Embryonic facial prominence (tissue), 1 donor: ENCODE measurements at regions not wholly inside any gene's neighbourhood (a gene's known extent, or its start where the extent isn't known, plus 50 kb on each side); places are given as distances from the start of the nearest gene placed in this dataset.
A peak's percentile ranks its signal among the peaks of the same experiment; 100 is the strongest.

ENCODE experiments used
- DNase-seq: peaks from one replicate; pipeline ENCODE4 v3.0.0-alpha.2; 2016; ENCODE audit errors: extremely low spot score

DNA sequence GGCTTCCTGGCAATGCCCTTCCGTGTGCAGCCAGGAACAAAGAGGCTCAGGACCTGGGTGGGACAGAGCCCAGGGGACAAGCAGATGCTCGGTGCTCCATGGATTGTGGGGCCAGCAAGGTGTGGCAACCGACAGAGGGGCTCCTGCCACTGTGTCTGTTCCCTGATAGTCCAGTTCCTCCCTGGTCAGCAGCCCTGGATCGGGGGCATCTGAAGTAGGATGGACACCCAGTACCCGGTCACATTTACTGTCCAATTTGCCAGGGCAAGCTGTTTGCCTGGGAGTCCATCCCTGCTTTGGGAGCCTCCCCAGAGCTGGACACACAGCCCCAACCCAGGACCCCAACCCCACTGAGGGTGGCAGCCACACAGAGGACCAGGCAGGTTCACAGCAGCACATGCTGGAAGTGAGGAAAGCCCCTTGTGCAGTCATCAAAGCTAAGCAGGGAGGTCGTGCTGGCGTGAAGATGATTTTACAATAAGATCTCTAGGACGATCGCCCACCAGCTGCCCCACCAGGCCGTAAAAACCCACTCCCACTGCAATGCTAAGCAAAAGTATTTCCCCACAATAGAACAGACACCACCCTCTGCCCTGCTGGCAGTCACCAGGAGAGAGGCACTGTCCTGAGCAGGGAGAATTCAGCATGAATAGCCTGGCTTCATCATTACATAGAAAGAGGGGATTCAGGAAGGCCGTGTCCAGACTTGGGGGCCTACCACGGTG is 141.7 kb downstream of the NDUFA10 start:
- no peak for DNase-seq

DNA sequence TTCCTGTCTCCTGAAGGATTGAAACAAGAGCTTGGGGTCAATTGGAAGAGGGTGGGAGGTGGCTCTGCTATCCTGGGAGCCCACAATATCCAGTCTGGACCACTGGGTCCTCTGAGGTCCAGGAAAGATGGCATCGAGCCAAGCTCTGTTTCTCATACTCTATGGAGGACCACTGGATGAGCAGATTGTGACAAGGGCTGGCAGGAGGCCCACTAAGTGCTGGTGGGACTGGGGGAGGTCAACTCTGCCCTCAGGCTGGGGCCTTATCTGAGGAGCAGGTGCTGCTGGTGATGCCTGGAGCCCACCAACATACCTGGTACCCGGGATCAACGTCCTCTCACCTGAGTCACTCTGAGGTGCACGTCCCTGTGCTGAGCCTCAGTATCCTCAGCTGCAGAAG is 142.4 kb downstream of the NDUFA10 start:
- DNase-seq, result no peak

DNA sequence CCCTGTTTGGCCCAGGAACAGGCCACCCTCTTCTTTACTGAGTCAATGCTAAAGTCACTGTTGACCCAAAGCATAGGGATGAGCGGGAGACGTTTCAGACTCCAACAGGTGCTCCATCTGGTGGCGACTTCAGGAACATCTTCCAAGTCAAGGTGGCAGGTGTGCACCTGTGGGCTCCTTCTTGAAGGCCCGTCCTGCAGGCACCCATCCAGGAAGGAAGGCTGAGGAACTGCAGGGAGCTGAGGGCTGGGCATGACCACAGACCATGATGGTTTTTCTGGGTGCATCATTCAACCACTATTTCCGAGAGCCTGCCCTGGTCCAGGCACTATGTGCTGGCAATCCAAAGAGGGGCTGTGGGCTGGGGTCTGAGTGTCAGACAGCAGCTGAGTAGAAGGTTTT is 142.8 kb downstream of the NDUFA10 start:
- DNase-seq, result peak; percentile 45

DNA sequence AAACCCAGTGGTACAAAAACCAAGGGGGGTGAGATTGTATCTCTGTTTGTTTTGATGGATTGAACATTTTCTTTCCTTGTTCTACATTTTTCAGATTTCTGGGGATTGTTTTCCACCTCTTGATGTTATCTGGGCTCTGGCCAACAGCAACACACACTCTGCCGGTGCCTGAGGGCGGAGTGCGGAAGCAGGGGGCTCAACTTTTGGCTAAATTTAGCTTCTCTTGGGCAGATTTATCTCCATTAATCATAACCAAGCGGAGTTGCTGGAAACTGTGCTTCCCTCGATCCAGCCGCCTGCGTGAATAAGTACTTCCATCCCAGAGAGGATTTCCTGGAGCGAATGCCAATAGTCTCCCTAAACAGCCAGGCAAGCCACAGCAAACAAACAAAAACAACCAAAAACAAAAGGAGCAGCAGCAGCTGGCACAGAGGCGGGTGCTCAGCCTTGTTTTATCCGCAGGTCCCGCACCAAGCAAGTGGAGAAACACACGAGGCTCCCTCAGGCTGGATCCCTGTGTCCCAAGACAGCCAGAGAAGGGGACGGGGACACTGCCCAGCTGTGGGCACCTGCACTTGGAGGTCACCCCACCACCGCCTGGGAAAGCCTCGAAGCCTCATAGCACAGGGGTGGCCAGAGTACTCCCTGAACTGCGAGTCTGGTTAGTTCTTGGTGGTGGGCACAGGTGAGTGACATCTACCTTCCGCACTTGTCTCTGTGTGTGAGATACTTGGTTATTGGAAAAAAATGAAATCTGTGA is 143.4 kb downstream of the NDUFA10 start:
- peak; percentile 63 for DNase-seq

DNA sequence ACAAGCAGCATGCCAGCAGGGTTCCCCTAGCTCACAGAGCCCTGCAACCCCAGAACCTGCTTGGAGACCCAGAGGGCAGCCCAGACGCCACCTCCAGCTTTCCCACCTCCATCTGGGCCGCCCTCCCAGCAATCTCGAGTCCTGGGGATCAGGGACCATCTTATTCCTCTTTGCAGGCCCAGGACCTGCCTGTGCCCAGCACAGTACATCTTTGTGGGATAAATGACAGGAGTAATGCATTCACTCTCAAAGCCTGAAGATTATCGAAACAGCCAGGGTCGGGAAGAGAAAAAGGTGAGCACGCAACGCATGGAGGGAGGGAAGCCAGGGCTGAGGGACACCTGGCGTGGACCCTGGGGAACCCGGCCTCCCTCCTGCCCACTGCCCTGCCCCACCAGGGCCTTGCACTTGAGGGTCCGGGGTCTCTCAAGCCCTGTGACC is 144.1 kb downstream of the NDUFA10 start:
- no peak for DNase-seq

DNA sequence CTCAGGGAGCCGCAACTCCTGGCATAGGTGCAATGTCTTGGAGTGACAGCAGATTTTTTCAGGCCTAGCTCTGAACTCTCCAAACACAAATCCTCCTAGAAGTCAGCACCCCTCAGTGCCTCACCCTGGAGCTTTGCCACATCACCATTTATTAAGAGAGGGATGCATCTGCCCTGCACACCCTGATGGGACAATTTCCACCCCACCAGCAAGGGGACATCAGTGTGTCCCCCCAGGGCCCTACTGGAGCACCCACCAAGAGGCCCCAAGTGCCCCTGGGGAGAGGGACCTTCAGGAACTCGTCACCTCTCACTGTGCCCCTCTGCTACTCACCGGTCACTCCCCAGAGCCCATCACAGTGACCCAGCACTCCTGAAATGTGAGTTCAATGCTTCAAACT is 144.7 kb downstream of the NDUFA10 start:
- DNase-seq, result no peak

DNA sequence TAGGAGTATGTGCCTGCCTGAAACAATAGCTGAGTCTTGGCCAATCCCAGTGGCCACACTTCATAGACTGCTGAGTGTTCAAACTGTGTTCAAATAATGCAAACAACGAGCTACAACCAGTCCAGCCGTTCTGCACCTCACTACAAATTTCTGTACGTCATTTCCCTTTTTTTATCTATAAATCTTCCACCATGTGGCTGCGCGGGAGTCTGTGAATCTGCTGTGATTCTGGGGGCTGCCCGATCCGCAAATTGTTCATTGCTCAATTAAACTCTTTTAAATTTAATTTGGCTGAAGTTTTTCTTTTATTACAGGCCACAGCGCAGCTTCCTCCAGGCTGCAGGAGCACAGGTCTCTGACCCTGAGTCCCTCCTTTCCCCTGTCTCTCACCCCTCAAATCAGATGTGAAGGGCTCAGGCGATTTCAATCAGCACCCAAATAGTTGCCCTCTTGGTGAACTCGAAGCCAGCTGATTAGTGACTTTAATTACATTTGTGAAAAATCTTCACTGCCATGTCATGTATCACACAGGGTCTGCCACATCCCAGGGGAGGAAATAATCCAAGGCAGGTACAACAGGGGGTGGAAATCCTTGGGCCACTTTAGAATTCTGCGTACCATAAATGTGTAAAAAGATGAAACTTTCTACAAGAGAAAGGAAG is 145.6 kb downstream of the NDUFA10 start:
- DNase-seq, result no peak

DNA sequence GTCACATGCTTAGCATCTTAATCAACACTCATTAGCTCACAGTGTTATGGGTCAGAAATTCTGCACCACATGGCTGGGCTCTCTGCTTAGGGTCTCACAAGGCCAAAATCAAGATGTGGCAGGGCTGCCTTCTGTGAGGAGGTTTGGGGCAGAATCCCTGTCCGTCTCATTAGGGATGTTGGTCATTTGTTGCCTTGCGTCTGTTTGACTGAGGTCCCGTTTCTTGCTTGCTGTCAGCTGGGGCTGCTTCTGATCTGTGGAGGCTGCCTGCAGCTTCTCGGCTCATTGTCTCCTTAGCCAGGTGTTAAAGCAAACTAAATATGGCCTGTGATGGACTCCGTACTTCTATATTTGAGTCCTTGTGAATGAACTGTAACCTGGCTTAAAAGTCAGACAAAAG is 146.5 kb downstream of the NDUFA10 start:
- no peak for DNase-seq

DNA sequence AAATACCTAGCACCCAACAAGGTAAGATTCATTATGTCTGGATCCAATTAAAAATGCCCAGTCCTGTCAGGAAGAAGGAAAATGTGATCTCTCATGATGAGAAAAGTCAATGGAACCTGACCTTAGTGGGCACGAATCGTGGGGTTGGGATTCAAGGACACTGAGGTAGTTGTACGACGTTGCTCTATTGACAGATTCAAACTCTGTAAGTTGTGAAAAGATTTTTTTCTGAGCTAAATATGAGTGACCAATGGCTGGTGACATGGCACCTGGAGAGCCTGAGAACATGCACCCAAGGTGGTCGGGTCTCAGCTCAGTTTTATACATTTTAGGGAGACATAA is 148.2 kb downstream of the NDUFA10 start:
- DNase-seq, result no peak

DNA sequence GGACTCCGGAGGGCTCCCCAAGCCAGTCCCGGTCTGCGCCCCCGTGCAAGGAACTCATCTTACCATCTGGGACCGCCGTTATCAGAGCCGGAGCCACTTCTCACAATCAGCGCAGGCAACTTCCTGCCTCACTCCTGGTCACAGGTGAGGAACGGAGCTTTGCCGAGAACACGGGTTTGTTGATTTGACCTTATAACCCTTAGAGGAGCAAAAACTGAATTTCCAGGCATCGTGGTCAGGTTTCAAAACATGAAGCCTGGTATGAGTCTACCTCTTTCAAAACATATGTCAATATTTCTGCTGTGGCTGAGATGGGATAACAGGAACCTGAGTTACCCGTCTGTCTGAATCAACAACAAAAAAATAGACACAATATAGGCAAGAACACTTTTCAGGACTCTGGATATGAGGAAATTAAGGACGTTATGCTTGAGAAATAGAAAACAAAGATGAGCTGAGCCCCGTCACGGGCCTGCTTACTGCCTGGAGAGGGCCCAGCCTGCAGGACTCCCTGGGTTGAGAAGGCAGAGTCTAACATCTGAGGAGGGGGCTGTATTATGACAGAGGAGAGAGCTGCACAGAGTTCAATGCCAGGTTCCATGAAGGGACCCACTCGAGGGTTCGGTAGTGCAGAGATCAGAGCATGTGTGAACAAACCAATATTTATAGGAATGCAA is 148.7 kb downstream of the NDUFA10 start:
- no peak for DNase-seq

DNA sequence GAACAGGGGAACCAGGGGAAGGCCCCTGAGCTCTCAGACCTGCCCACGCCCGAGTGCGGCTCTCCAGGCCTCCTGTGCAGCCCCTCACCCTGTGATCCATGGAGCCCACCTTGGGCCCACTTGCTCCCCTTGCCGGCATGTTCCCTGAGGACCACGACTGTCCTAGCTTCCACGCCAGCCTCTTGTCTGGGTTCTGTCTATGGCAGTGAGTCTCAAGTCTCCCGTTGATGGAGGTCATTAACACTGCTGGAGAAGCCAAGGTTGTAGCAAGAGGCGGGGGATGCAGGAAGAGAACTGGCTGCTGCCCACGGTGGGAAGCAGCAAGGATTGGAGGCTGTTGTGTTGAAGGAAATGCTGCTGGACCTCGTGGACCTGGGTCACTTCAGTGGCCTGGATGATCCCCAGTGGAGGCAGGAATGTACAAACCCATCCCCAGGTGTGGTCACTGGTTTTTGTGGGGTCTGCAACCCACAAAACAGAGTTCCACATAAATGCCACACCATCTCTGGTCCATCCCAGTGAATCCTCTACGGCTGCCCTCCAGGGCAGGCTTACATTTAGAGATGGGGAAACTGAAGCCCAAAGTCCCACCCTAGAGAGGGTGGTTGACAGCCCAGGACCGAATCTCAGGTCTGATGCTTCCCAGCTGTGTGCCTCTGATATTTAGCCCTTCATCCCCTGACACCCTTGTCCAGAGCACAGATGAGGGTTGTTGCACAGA is 150.3 kb downstream of the NDUFA10 start:
- DNase-seq, result no peak

DNA sequence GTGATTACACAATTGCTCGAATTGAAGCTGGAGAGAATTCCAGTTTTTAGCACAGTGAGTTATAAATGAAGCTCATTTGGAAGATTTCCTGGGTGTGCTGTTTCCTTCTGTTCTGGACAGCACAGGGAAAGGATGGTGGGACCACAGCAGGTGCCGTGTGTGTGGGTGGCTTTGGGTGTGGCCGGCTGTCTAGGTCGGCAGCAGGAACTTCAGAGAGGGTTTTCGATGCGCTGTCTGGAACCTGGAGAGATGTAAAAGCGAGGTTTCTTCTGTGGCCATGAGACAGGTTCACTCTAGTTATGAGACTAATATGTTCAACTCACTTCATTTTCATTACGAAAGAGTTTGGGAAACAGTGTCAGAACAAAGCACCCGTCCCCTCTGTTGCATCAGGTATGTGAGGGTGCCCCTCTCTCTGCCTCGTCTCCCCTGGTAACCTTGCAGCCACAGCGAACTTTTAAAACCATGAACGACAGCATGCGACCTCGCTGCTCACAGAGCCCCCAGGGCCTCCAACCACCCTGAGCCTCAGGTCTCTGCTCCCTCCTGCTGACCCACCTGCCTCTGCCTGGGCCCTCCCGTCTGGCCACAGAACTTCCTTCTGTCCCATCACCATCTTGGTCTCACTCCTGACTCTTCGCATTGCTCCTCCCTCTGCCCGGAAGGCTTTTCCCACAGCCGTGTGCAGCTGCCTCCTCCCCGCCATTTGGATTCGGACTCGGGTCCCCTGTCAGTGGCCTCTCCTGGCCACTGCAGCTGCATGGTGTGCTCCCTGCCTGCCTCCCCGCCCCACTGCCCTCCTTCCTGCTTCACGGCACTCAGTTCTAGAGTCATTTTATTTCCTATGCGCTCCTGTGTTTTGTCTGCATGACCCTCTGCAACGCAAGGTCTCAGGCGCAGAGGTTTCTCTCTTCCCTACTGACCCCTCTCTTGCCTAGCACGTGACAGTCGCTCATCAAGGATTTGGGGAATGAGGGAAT is 151.2 kb downstream of the NDUFA10 start:
- no peak for DNase-seq

DNA sequence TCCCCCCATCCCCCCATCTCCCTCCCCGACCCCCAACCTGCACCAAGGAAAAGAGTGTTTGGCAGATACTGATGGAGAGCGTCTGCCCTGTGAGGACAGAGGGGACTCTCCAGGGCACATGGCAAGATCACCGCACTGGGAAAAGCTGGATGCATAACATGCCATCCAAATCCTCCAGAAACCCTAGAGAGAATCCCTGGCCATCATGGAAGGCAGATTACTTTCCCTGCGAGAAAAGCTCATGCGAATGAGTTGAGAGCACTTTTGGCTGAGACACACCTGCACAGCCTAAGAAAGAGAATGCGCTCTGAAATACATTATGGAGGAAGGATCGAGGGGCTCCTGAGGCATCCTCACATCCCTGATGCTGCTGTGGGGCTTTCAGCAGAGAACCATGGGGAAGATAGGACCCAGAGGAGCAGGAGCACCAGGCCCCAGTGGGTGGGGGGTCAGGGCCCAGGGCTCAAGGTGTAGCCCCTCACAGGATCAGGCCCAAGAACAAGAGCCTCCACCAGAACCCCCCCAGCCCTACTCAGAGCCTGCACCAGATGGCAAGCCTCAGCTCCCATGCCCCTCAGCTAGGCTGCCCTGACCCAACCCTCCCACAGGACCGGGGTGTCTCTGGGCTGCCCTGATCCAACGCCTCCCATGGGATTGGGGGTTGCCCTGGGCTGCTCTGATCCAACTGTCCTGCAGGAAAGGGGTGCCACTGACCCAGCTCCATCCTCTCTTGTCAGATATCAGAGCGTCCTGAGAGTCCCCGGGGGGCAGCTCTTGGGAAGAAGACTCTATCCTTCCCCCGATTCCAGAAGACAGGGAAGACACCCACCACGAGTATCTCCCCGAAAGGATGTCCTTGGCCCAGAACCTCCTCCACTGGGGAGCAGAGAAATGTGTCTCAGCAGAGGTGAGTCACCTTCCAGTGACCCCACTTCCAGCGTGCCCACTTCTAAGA is 153.4 kb downstream of the NDUFA10 start:
- no peak for DNase-seq

DNA sequence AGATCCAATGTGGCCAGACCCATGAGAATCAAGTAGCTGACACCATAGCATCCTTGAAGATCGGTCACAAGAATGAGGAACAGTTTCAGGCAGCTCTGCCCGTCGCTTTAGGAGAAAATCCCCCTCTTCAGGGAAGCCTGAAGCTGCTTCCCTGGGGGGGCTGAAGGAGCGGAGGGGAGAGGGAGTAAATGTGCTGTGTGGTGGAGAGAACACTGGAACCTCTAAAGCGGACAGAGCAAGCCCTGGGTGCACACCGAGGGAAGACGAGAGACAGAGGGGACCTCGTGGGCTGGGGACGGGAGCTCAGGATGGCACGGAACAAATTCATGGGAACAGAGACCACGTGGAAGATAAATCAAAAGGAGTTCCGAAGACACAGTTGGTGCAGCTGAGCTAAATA is 154.3 kb downstream of the NDUFA10 start:
- no peak for DNase-seq

DNA sequence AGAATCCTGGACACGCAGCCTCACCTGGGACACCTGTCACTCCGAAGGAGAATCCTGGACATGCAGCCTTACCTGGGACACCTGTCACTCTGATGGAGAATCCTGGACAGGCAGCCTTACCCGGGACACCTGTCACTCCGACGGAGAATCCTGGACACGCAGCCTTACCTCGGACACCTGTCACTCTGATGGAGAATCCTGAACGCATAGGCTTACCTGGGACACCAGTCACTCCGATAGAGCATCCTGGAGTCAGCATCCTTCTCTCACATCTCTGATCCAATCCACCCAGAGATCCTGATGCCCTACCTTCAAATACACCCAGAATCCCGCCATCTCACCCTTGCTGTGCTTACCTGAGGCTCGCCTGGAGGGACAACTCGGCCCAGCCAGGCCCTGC is 154.9 kb downstream of the NDUFA10 start:
- no peak for DNase-seq

DNA sequence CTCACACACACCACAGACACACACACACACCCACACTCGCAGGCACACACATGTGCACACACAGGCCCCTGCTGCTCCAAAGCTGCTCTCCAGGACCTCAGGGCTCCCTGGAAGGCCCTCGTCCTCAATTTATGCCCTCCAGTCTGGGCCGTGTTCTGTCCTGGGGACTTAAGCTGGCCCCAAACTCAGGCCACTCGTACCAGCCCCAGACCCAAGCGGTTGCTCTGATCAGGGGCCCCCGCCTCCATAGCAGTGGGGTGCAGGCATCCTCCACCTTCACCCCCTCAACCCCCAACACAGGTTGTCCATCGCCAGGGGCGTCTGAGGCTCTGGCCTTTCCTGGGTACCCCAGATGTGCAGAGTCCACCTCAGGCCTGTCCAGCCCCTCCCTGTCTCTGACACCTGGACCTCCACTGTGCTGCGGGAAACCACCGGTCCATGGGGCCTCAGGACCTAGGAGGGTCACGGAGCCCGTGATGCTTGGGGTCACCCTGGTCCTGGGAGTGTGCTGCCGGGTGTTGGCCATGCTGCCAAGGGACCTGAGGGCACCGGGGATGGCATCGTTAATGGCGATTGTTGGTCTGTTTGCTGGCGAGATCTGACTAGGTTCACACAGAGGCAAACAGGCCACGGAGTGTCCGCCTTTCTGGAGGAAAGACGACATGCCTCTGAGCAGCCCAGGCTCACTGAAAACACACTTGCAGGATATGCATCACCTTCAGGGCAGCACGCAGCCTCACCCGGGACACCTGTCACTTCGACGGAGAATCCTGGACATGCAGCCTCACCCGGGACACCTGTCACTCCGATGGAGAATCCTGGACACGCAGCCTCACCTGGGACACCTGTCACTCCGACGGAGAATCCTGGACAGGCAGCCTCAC is 155.6 kb downstream of the NDUFA10 start:
- no peak for DNase-seq

DNA sequence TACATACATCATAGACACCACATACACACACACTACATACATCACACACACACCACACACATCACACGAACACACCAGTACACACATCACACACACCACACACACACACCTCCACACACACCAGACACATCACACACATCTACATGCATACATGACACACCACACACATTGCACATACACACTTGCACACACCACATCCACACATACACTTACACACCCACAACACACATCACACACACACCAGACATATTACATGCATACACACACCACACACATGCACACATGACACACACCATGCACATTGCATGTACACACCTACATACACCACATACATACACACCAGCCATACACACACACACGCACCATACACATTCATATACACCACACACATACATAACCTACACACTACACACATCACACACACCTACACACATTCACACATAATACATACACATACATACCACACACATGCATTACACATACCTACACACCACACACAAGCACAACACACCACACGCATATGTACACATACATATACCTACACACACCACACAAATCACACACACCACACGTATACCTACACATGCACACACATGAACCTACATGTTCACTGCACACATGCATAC is 156.5 kb downstream of the NDUFA10 start:
- DNase-seq, result no peak

DNA sequence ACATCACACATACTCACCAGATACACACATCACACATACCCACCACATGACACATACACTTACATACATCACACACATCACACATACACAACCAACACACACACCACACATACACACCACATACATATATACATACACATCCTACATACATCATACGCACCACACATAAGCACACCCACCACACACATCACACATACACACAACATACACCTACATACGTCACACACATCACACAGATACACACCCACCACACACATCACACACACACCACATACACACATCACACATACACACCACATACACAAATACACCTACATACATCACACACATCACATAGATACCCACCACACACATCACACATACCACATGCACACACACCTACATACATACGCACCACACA is 158.4 kb downstream of the NDUFA10 start:
- DNase-seq, result no peak
